ENCODE measurements at regions not wholly inside any gene's neighbourhood (a gene's known extent, or its start where the extent isn't known, plus 50 kb on each side); places are given as distances from the start of the nearest gene placed in this dataset.

DNA sequence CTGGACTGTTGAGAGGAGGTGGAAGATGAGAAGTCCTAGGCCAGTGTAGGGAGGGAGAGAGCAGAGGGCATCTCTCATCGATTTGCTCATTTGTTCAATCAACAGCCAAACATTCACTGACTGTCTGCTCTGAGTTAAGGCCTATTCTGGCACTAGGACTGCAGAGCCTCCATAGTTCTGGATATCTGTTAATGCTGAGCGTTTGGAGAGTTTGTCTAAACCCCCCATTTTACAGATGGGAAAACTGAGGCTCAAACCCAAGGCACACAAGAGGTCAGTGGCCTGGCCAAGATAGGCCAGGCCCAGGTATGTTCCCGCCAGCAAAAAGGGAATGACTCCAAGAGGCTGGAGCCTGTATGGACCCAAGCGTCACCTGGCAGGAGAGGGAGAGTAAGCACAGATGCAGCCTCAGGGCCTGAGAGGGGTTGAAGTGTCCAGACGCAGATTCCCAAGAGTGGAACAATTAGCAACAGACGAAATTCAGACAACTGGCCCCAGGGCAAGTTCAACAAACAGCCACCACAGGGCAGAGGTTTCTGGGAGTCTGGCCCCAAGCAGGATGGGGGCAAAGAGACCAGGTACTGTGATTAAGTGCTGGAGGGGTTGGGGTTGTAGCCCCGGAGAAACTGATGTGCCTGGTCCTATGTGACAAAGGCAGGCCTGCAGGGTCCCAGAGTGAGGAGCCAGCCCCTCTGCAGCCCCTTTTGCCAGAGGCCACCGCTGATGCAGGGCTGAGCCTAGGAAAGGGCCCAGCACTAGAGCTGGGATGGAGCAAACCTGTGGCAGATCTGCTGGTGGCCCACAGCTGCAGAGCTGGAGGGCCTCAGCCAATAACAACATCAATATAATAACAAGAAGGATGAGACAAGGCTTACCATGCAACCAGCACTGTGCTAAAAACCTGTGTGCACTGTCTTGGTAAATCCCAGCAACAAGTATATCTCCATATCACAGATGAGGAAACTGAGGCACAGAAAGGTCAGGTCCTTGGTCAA lies 245.1 kb upstream of the TLE3 start:
- no peak for DNase-seq

GRCh38 chr15:70342141-70342540 lies 244.4 kb upstream of the TLE3 start:
- DNase-seq: no peak

- DNase-seq: no peak
These were observed 243.8 kb upstream of the TLE3 start for GRCh38 chr15:70341566-70341965.

- DNase-seq: no peak
These were observed 242.8 kb upstream of the TLE3 start for GRCh38 chr15:70340494-70340870.

DNA sequence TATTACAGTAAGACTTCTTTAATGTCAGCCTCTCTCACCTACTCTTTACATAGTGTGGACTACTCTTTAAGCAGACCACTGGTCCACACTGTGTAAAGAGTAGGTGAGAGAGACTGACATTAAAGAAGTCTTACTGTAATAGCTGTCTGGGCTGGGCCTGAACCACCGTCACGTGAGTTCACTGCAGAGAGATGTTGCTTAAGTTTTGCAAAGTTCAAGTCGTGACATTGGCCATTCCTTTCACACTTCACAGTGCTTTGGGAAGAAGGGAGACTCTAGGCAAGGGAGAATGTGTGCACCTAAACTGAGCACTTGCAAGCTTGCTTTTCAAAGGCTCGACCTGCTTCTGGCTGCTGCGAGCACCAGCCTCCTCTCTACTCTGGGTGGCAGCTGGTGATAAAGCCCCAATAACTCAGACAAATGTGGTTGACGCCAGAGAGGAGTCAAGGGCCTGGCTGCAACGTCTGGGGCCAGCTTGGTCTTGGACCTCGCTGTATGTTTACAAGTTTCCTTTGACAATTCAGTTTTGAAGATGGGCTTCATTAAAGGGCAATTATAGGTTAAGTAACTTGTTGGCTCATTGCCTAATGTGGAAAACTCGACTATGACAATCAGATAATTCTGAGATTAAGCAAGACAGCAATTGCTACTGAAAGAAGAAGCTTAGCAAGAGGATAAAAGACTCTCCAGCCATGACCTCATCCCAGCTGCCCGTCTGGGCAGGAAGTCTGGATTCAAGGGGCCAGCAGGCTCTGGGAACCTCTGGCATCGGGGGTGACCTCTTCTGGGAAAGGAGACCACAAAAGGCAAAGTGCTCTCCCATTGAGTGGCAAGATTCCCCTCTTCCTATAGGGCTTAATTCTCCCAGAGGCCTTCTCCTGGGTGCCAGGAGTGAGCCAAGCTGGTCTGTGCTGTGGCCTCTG lies 242.1 kb upstream of the TLE3 start:
- peak; percentile 32 for DNase-seq

DNA sequence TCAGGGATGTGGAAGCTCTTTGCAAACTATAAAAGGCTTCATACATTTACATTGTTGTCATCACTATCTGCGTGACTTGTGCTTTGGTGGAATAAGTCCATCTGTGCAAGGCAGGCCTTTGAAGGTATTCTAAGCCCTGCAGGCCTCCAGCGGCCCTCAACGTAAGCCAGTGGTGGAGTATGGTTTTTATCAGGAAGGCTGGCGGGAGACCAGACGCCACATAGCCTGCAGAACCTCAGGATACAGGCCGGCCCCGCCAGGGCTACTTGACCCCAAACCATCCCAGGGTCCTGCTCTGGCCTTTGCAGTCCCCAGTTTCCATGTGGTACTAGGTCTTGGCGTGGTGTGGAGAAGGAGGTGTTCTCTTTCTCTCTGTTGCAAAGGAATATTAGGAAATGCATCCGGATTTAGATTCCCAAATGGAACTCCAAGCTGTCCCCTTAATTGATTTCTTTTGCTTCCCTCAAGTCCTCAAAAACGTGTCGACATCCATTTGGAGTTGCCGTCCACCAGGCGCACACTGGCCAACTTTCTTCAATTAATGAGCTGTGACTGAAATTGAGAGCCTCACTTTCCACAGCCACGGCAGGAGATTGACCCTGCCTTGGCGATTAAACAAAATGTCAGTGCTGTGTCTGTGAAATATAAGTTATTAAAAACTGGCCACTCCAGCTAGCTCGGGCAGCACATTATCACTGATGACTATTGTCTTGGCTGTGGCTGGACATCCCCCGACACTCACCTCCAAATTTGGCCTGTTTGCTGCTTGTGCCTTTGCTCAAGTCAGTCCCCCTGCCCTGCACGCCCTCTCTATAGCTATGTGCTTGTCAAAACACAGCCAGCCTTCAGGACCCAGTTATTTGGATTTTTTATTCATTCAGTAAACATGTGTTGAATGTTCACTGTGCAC lies 239.8 kb upstream of the TLE3 start:
- no peak for DNase-seq

DNA sequence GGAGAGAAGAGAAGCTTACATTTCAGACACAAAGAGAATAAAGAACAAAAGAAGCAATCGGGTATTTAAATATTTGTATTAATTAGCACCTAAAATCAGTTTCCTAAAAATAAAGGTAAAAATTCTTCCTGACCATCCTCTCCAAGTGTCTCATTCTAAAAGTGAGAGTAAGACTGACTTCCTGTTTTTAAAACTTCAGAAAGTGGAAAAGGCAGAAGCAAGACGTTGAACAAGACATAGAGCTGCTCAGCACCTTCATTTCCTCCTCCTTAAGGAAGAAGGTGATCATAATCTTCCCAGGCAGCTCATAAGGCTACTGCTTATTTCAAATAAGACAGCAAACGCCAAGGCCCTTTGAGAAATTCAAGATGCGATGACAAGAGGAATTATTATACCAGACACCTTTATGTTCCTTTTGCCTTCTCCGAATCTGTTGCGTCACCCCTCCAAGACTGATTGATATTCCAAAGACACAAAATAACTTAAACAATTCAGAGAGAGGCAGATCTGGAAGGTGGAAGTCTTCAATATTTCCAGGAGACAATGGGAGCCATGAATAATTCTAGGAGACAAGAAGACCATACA lies 238.8 kb upstream of the TLE3 start:
- DNase-seq: no peak

DNA sequence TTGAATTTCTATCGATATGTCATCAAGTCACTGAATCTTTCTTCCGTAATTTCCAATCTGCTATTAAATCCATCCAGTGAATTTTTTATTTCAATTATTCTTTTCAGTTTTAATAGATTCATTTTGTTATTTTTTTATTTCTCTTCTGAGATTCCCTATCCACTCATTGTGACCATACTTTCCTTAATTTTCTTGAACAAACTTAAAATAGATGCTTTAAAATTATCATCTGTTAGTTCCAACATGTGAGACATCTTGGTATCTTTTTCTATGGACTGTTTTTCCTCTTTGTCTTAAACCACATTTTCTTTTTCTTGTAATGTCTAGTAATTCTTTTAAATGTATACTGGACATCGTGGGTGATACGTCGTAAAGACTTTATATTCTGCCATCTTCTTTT lies 236.6 kb upstream of the TLE3 start:
- no peak for DNase-seq

DNA sequence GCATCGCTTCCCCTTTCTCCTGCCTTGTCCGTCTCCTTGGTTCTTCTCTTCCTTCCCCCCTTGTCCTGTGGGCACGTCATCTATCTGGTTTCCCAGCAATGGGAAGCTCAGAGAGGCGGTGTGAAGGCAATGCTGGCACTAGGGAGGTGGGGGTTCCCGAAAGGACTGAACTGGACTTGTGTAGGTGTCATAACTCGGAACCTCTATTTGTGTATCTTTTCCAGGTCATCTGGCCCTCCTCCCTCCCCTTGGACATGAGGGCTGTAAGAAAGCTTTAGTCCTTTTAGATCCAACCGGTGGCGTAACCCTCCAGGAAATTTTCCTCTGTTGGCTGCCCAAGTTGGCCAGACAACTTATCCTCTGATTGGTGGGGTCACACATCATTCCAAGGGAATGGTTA lies 231.5 kb upstream of the TLE3 start:
- no peak for DNase-seq

GRCh38 chr15:70328679-70329115 lies 231.0 kb upstream of the TLE3 start:
- no peak for DNase-seq

GRCh38 chr15:70327856-70328678 lies 230.3 kb upstream of the TLE3 start:
- peak; percentile 22 for DNase-seq

- DNase-seq: no peak
These were observed 229.7 kb upstream of the TLE3 start for GRCh38 chr15:70327328-70327855.

DNA sequence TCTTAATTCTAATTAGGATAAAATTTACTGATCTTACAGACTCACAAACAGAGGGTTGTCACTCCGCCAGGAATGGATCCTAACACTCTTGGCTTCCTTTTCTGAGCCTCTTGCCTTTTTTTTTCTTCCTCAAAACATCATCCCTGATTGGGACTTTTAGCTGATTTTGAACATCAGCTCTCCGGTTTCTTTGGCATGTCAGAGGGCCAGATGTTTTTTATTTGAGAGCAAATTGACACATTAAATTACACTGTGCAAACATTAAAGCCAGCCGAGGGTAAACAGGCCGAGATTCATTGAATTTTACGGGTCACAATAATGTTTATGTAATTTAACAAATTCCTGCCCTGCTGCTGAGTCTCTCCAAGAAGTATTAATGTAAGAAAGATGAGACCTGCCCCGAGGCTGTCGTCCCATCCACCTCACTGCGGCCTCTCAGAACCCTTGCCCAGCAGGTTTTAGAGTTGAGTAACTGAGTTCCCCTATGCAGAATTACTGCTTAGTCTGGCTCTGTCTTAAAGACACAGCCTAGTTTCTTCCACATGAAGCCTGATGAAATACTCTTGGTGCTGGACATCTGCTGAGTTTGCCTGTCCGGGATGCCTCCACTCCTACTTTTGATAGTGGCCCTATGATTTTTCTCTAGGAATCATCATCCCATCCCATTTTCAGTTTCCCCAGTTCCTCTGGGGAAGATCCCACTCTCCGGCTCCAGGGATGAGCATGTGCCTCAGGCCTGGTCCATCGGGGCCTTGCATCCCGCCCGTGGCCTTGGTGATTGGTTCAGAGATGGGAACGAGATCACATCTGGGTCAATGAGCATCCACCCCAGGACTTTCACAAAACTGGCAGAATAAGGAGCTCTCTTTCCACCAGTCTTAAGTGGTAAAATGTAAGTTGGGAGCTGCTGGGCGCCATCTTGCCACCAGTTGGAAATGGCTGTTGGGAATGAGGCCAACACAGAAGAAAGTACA lies 226.6 kb upstream of the TLE3 start:
- peak; percentile 49 for DNase-seq

DNA sequence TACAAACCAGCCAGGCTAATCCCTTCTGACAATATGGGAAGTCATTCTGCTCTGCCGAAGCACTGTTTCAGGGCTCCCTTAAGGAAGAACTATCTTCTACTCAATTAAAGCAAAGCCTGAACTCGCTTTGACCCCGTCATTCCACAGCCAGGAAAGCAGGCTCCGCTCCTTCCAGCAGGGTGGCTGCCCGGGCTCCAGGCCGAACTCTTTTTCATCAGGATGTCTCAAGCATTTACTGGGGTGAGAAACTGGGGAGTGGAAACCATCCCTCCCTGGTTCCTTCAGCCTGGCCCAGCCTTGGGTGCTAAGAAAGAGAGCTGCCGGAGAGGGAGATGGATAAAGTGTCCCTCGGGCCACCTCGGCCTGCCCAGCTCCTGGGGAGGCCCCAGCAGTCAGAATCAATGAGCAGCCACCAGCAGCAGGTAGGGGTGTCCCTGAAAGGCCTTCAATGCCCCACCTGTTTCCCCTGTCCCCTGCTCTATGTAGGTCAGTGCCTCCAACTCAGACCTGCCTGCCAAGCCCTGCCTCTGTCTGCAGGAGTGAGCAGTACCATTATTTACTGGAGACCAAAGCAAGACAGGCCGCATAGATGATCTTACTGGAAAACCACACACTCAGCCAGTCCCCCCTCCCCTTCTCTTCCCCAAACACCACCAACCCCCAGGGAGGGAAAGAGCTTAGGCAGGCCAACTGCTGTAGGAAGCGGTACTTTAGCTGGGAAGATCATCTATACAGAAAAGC lies 225.6 kb upstream of the TLE3 start:
- DNase-seq: peak; percentile 6

- no peak for DNase-seq
These were observed 224.4 kb upstream of the TLE3 start for GRCh38 chr15:70322051-70322668.

DNA sequence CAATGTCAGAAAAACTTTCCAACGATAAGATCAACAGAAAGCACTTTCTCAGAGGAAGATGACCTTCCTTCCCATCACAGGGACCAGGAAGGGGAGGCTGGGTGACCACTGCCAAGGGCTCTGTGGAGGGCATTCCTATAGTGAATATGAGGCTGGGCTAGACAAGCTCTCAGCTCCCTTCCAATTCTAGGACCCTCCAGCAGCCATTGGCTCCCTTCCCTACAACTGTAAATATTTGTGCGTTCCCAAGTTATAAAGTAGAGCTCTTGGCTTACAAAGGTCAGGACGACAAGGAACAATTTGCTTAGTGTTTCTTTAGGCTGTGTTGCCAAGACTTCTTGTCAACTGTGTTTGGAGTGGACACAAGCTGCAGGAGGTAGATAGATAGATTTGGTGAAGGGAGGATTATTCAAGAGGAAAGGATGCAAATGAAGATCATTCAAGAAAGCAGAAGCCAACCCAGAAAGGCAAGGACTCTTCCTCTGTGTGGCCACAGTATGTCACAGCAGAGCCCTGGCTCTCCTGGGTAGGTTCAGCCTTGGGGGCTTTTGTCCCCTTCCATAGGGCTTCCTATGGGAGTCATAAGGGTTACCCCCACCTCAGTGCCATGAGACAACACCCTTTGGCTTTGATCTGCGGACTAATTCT lies 223.6 kb upstream of the TLE3 start:
- DNase-seq: no peak

- no peak for DNase-seq
These were observed 222.8 kb upstream of the TLE3 start for GRCh38 chr15:70320482-70320881.

GRCh38 chr15:70320077-70320476 lies 222.4 kb upstream of the TLE3 start:
- no peak for DNase-seq

Data from HCEC 1CT (cell line).